Muscle layer of colon (tissue), 2 donors: ENCODE measurements at regions not wholly inside any gene's neighbourhood (a gene's known extent, or its start where the extent isn't known, plus 50 kb on each side); places are given as distances from the start of the nearest gene placed in this dataset.

Experiments used
- H3K27ac ChIP-seq: one replicate; pipeline ENCODE4 v1.7.0; 2013; ENCODE audit warnings: low read depth, mild to moderate bottlenecking, low read length, moderate library complexity
- H3K27me3 ChIP-seq, 2 donors: one replicate each; pipeline ENCODE4 v1.7.0; 2013; ENCODE audit warnings: low read length in 2 of 2, mild to moderate bottlenecking in 2 of 2; ENCODE audit not compliant: insufficient read depth in 2 of 2, control insufficient read depth in 1 of 2
- H3K36me3 ChIP-seq: one replicate; pipeline ENCODE4 v1.7.0; 2013; ENCODE audit warnings: mild to moderate bottlenecking, low read length; ENCODE audit not compliant: insufficient read depth
- H3K4me1 ChIP-seq: one replicate; pipeline ENCODE4 v1.7.0; 2013; ENCODE audit warnings: mild to moderate bottlenecking, low read length; ENCODE audit not compliant: insufficient read depth
- H3K4me3 ChIP-seq, 2 donors: one replicate each; pipeline ENCODE4 v1.7.0; 2013; ENCODE audit warnings: low read length in 2 of 2, low read depth in 1 of 2, mild to moderate bottlenecking in 1 of 2, moderate library complexity in 1 of 2
- H3K9ac ChIP-seq: one replicate; pipeline ENCODE4 v1.7.0; 2013; ENCODE audit warnings: low read length
- H3K9me3 ChIP-seq: one replicate; pipeline ENCODE4 v1.7.0; 2013; ENCODE audit warnings: mild to moderate bottlenecking, low read length
- donor health status: abdominal sarcoma.
- donor health status: Adenocarcinoma of cecum.

GRCh38 chr3:28924744-28925360 lies 356.0 kb upstream of the RBMS3 start:
- H3K9ac ChIP-seq = no peak overlapping the region
- H3K4me3 ChIP-seq = no peak overlapping the region
- no peak overlapping the region for H3K27ac ChIP-seq
- no peaks in the 10 kb centered on the region for H3K27me3 ChIP-seq
- no peaks in the 10 kb centered on the region for H3K9me3 ChIP-seq
- no peaks in the 10 kb centered on the region for H3K4me1 ChIP-seq
- no peaks in the 10 kb centered on the region for H3K36me3 ChIP-seq

- Histone ChIP-seq H3K36me3 (no peaks in the 10 kb centered on the region), H3K4me3 (no peak overlapping the region), H3K27me3 (no peaks in the 10 kb centered on the region), H3K4me1 (no peaks in the 10 kb centered on the region), H3K9ac (no peak overlapping the region), H3K27ac (no peak overlapping the region), H3K9me3 (no peaks in the 10 kb centered on the region)
Observed at GRCh38 chr3:28933337-28933736, 347.5 kb upstream of the RBMS3 start.

DNA sequence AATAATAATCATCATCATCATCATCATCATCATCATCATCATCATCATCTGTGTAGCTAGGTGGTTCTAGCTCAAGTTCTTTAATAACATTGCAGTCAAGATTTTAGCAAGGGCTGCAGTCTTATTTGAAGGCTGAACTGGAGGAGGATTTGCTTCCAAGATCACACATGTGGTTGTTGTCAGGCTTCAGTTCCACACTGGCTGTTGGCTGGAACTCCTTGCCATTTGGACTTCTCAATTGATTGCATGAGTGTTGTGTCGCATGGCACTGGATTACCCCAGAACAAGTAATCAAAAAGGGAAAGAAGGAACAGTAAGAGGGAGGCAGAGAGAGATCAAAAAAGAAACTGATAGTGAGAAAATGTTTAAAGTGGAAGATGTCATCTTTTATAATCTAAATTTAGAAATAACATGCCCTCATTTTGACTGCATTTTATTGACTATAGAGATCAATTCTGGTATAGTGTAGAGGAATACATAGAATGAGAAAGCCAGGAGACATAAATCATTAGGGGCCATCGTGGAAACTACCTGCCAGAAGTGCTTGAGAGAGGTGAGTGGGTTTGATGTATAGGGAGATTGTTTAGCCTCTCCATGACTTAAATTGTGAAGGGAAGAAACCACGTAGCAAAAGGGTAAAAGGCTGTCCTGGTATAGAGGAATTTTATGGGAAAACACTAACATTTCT lies 346.6 kb upstream of the RBMS3 start:
- Histone ChIP-seq H3K4me1 (no peaks in the 10 kb centered on the region), H3K27me3 (no peaks in the 10 kb centered on the region), H3K27ac (no peak overlapping the region), H3K36me3 (no peaks in the 10 kb centered on the region), H3K4me3 (no peak overlapping the region), H3K9ac (no peak overlapping the region), H3K9me3 (no peaks in the 10 kb centered on the region)

GRCh38 chr3:28935146-28935545 lies 345.7 kb upstream of the RBMS3 start:
- Histone ChIP-seq H3K4me1 (peaks cover 5% of the 10 kb centered on the region), H3K4me3 (no peak overlapping the region), H3K27me3 (no peaks in the 10 kb centered on the region), H3K9me3 (no peaks in the 10 kb centered on the region), H3K27ac (no peak overlapping the region), H3K9ac (no peak overlapping the region), H3K36me3 (no peaks in the 10 kb centered on the region)

DNA sequence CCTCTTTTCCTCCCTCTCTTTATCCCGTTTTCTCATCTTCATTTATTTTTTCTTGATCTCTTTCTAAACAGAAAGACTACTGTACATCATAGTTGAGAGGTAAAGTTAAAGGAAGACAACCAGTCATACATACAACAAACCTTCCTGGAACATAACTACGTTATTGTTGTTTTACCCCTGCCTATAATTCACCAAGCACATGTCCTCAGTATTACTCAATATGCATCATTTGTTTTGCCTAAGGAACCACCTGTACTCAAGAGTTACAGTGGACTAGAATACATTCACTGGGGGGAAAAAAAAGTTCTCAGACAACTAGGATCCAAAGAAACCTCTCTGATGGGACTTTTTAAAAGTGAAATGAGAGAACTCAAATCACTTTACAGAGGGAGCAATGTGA lies 344.7 kb upstream of the RBMS3 start:
- Histone ChIP-seq H3K4me1 (peaks cover 15% of the 10 kb centered on the region), H3K36me3 (no peaks in the 10 kb centered on the region), H3K9me3 (no peaks in the 10 kb centered on the region), H3K27ac (no peak overlapping the region), H3K4me3 (no peak overlapping the region), H3K9ac (no peak overlapping the region), H3K27me3 (no peaks in the 10 kb centered on the region)

GRCh38 chr3:28940530-28940929 lies 340.3 kb upstream of the RBMS3 start:
- no peaks in the 10 kb centered on the region for H3K36me3 ChIP-seq
- no peaks in the 10 kb centered on the region for H3K27me3 ChIP-seq
- H3K4me3 ChIP-seq = no peak overlapping the region
- H3K4me1 ChIP-seq = peaks cover 19% of the 10 kb centered on the region
- H3K9me3 ChIP-seq = no peaks in the 10 kb centered on the region
- H3K27ac ChIP-seq = no peak overlapping the region
- no peak overlapping the region for H3K9ac ChIP-seq

DNA sequence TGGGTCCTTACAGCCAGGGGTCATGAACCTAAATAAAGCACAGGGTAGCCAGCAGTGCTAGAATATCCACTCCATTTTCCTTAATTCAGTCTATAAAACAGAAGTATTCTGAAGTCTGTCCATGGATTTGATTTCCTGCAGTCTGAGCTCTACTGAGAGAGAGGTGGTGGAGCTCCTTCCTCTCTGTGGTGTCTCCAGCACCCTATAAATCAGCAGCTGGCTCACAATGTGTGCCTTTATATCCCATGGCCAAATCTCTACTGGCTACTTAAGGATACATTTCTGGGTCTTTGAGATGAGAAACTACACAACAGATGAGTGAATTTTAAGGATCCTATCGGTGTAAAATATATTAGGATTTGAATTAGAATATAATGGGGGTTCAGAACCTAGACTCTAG lies 339.9 kb upstream of the RBMS3 start:
- H3K27ac ChIP-seq = peak overlapping the region; percentile 8
- no peaks in the 10 kb centered on the region for H3K9me3 ChIP-seq
- H3K9ac ChIP-seq = no peak overlapping the region
- H3K4me3 ChIP-seq = no peak overlapping the region
- no peaks in the 10 kb centered on the region for H3K36me3 ChIP-seq
- no peaks in the 10 kb centered on the region for H3K27me3 ChIP-seq
- peaks cover 19% of the 10 kb centered on the region for H3K4me1 ChIP-seq

GRCh38 chr3:28947061-28947460 lies 333.8 kb upstream of the RBMS3 start:
- Histone ChIP-seq H3K4me3 (no peak overlapping the region), H3K9ac (no peak overlapping the region), H3K27me3 (no peaks in the 10 kb centered on the region), H3K36me3 (no peaks in the 10 kb centered on the region), H3K27ac (no peak overlapping the region), H3K9me3 (no peaks in the 10 kb centered on the region), H3K4me1 (no peaks in the 10 kb centered on the region)

GRCh38 chr3:28947751-28948150 lies 333.1 kb upstream of the RBMS3 start:
- Histone ChIP-seq H3K27me3 (no peaks in the 10 kb centered on the region), H3K9ac (no peak overlapping the region), H3K36me3 (no peaks in the 10 kb centered on the region)

DNA sequence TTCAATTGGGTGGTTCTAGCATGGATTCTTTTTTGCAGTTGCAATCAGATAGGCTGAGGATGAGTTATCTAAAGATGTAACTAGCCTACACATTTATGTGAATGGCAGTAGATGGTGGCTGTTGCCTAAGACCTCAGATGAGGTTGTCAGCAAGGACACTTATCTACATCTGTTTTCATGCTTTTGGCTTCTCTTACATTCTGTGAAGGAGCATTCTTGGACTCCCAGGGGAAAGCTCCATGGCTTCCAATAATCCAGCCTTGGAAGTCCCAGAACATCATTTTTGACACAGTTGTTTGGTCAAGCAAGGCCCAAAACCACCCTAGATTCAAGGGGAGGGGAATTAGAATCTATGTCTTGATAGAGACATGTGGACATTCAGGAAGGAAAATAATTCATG lies 332.2 kb upstream of the RBMS3 start:
- no peaks in the 10 kb centered on the region for H3K4me1 ChIP-seq
- H3K9me3 ChIP-seq = no peaks in the 10 kb centered on the region
- no peaks in the 10 kb centered on the region for H3K36me3 ChIP-seq
- H3K27me3 ChIP-seq = no peaks in the 10 kb centered on the region
- H3K9ac ChIP-seq = no peak overlapping the region
- H3K4me3 ChIP-seq = no peak overlapping the region
- H3K27ac ChIP-seq = no peak overlapping the region

More at GRCh38 chr3:28947751-28948150, 333.1 kb upstream of the RBMS3 start:
- Histone ChIP-seq H3K27ac (no peak overlapping the region), H3K4me3 (no peak overlapping the region), H3K9me3 (no peaks in the 10 kb centered on the region), H3K4me1 (no peaks in the 10 kb centered on the region)

- no peaks in the 10 kb centered on the region for H3K27me3 ChIP-seq
- H3K36me3 ChIP-seq = no peaks in the 10 kb centered on the region
- no peak overlapping the region for H3K27ac ChIP-seq
- H3K4me3 ChIP-seq = no peak overlapping the region
- no peaks in the 10 kb centered on the region for H3K9me3 ChIP-seq
- no peaks in the 10 kb centered on the region for H3K4me1 ChIP-seq
- no peak overlapping the region for H3K9ac ChIP-seq
Observed at GRCh38 chr3:28949580-28949979, 331.3 kb upstream of the RBMS3 start.

- no peaks in the 10 kb centered on the region for H3K36me3 ChIP-seq
- H3K27ac ChIP-seq = no peak overlapping the region
Observed at GRCh38 chr3:28950614-28951013, 330.3 kb upstream of the RBMS3 start.

More at GRCh38 chr3:28950614-28951013, 330.3 kb upstream of the RBMS3 start:
- no peaks in the 10 kb centered on the region for H3K4me1 ChIP-seq
- H3K9ac ChIP-seq = no peak overlapping the region
- H3K4me3 ChIP-seq = no peak overlapping the region
- H3K27me3 ChIP-seq = no peaks in the 10 kb centered on the region
- no peaks in the 10 kb centered on the region for H3K9me3 ChIP-seq
